Mesothelial cell of epicardium (in vitro differentiated cells): ENCODE measurements at regions not wholly inside any gene's neighbourhood (a gene's known extent, or its start where the extent isn't known, plus 50 kb on each side); places are given as distances from the start of the nearest gene placed in this dataset.

Experiments
- DNase-seq, 2 experiments: peaks; one replicate each; pipeline ENCODE4 v3.0.0; 2021; ENCODE audit warnings: low spot score in 2 of 2; ENCODE audit not compliant: unreplicated experiment in 2 of 2
- H3K27ac Mint-ChIP-seq: 2 replicates; pipeline ENCODE4 v1.8.0; 2021; ENCODE audit warnings: mixed read lengths
- H3K27me3 Mint-ChIP-seq: 2 replicates; pipeline ENCODE4 v1.8.0; 2021; ENCODE audit warnings: low read depth, mixed read lengths
- H3K36me3 Mint-ChIP-seq: 2 replicates; pipeline ENCODE4 v1.8.0; 2021; ENCODE audit warnings: mixed read lengths
- H3K4me1 Mint-ChIP-seq: 2 replicates; pipeline ENCODE4 v1.8.0; 2021; ENCODE audit warnings: mixed read lengths
- H3K4me3 Mint-ChIP-seq: 2 replicates; pipeline ENCODE4 v1.8.0; 2021; ENCODE audit warnings: mild to moderate bottlenecking, moderate library complexity, mixed read lengths
- H3K9me3 Mint-ChIP-seq: 2 replicates; pipeline ENCODE4 v1.8.0; 2021; ENCODE audit warnings: mixed read lengths
- CTCF ChIP-seq: fragments of 200-600 bp; sonication (generic); IDR thresholded peaks from one replicate; pipeline ENCODE4 v1.5.0; 2021; ENCODE audit warnings: antibody characterized with exemption; ENCODE audit not compliant: unreplicated experiment

GRCh38 chrX:38985375-38985774 lies 184.1 kb downstream of the MID1IP1 start:
- no peak for DNase-seq
- no peak for TF ChIP-seq CTCF
- no peaks in the 10 kb centered on the region for H3K36me3 Mint-ChIP-seq
- no peak overlapping the region for H3K27ac Mint-ChIP-seq
- peaks cover 37% of the 10 kb centered on the region for H3K9me3 Mint-ChIP-seq
- peaks cover 8% of the 10 kb centered on the region for H3K4me1 Mint-ChIP-seq
- no peak overlapping the region for H3K4me3 Mint-ChIP-seq
- no peaks in the 10 kb centered on the region for H3K27me3 Mint-ChIP-seq

DNA sequence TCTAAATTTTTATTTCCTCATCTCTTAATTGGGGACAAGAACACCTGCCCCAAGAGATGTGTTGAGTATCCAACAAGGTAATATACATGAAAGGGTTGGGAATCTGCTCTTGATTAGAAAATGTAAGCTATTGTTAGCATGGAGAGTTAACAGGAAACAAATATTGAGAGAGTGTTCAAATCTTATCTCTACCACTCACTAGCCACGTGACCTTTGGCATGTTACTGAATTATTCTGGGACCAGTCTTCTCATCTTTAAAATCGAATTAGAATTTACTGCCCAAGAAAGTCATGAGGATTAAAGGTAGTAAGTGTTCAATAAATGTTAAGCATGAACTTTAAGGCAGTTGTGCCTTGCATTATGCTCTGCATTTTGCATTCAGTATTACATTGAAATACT lies 184.7 kb downstream of the MID1IP1 start:
- DNase-seq = no peak
- H3K9me3 Mint-ChIP-seq = peaks cover 34% of the 10 kb centered on the region
- peaks cover 8% of the 10 kb centered on the region for H3K4me1 Mint-ChIP-seq
- no peaks in the 10 kb centered on the region for H3K27me3 Mint-ChIP-seq
- H3K27ac Mint-ChIP-seq = no peak overlapping the region
- no peaks in the 10 kb centered on the region for H3K36me3 Mint-ChIP-seq
- no peak for TF ChIP-seq CTCF
- H3K4me3 Mint-ChIP-seq = no peak overlapping the region

DNA sequence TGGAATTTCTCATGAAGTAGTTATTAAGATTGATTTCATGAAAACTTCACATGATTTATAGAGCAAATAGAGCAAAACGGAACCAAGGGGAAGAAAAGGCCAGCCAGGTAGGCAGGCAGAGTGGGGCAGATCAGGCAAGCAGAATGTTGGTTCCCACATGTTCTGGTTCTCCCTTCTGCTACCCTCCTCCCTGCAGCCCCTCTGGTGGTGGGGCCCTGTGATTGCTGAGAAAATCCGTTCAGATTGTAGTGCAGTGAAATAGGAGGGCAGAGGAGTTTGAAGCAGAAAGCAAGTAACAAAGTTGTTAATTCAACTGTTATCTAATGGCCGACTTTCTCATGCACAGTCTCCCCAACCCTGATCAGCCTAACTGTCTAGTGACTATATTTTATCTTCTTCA lies 185.3 kb downstream of the MID1IP1 start:
- peaks cover 10% of the 10 kb centered on the region for H3K4me1 Mint-ChIP-seq
- H3K9me3 Mint-ChIP-seq = peaks cover 30% of the 10 kb centered on the region
- H3K4me3 Mint-ChIP-seq = no peak overlapping the region
- no peak for TF ChIP-seq CTCF
- DNase-seq = no peak
- no peaks in the 10 kb centered on the region for H3K36me3 Mint-ChIP-seq
- no peaks in the 10 kb centered on the region for H3K27me3 Mint-ChIP-seq
- H3K27ac Mint-ChIP-seq = no peak overlapping the region

DNA sequence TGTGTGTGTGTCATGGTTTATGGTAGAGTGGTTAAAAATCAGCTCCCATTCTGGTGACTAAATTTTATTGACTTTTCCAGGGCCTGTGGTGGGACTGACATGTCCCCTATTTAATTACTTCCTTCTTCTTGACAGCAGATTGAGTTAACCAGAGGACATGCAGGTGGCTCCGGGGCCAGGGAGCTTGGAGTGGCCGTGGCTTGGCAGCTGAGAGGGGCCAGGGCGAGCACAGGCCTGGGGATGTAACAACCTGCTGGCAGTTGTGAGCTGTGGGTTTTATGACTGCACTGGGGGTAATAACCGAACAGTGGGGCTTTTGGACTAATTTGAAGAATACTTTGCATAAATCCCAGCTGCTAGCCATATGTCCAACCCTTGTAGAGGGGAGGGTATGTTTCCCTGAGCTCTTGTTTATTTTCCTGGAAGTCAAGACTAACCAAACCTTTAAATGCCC lies 186.0 kb downstream of the MID1IP1 start:
- Mint-ChIP-seq H3K36me3 (no peaks in the 10 kb centered on the region), H3K27ac (no peak overlapping the region), H3K4me1 (peaks cover 16% of the 10 kb centered on the region), H3K27me3 (no peaks in the 10 kb centered on the region), H3K4me3 (no peak overlapping the region), H3K9me3 (peaks cover 26% of the 10 kb centered on the region)
- DNase-seq = no peak
- no peak for TF ChIP-seq CTCF

GRCh38 chrX:38988301-38988700 lies 187.0 kb downstream of the MID1IP1 start:
- Mint-ChIP-seq H3K9me3 (peaks cover 26% of the 10 kb centered on the region), H3K36me3 (no peaks in the 10 kb centered on the region), H3K4me3 (no peak overlapping the region), H3K4me1 (peaks cover 25% of the 10 kb centered on the region), H3K27me3 (no peaks in the 10 kb centered on the region), H3K27ac (no peak overlapping the region)
- TF ChIP-seq CTCF = no peak
- no peak for DNase-seq

DNA sequence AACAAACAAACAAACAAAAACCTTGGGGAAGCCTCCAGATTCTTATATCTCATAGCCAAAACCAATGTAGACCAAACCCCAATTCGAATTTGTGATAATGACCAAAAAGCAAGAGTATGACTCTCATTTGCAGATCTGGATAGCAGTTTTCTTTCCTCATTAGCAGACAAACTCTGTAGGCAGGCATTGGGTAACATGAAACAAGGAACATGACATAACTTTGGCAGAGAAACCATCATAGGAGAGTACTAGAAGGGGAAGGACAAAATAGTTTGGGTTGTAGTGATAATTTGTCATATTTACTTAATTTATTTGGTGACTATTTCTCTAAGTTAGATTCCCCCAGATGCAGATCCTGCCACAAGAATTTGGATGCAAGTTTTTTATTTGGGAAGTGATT lies 187.8 kb downstream of the MID1IP1 start:
- Mint-ChIP-seq H3K4me1 (peaks cover 25% of the 10 kb centered on the region), H3K27me3 (no peaks in the 10 kb centered on the region), H3K9me3 (peaks cover 31% of the 10 kb centered on the region), H3K27ac (no peak overlapping the region), H3K36me3 (no peaks in the 10 kb centered on the region), H3K4me3 (no peak overlapping the region)
- no peak for TF ChIP-seq CTCF
- no peak for DNase-seq
